ENCODE measurements at regions not wholly inside any gene's neighbourhood (a gene's known extent, or its start where the extent isn't known, plus 50 kb on each side); places are given as distances from the start of the nearest gene placed in this dataset.

GRCh38 chr13:107031716-107032115, 463.8 kb upstream of the ARGLU1 start:
- Histone ChIP-seq H3K4me1 (replicated peaks in 1 of 2; ENCODE audit: control insufficient read depth in 2 of 2, insufficient read depth in 2 of 2, low read length in 2 of 2) (no peaks in the 10 kb centered on the region), H2AFZ (ENCODE audit: low read depth, low read length) (no peak overlapping the region), H3K9ac (ENCODE audit: insufficient read depth in 1 of 2, low read depth in 2 of 2, low read length in 2 of 2) (no peak overlapping the region), H3K4me3 (no peak overlapping the region), H3K27me3 (ENCODE audit: control insufficient read depth in 2 of 2, insufficient read depth in 2 of 2, low read length in 2 of 2) (no peaks in the 10 kb centered on the region), H3K4me2 (ENCODE audit: insufficient read depth, low read length) (no peak overlapping the region), H3K9me1 (ENCODE audit: control insufficient read depth, insufficient read depth, low read length) (no peaks in the 10 kb centered on the region), H4K20me1 (replicated peaks; ENCODE audit: control insufficient read depth, insufficient read depth, low read length) (no peaks in the 10 kb centered on the region), H3K27ac (ENCODE audit: extremely low read depth, low read depth, low read length) (no peak overlapping the region), H3K9me3 (replicated peaks; ENCODE audit: control insufficient read depth, insufficient read depth, low read depth, low read length) (no peaks in the 10 kb centered on the region), H3K79me2 (ENCODE audit: control insufficient read depth, insufficient read depth, low read length) (no peaks in the 10 kb centered on the region), H3K36me3 (ENCODE audit: control insufficient read depth, insufficient read depth, low read length) (no peaks in the 10 kb centered on the region)
- TF ChIP-seq ZNF655 (CRISPR knock-in tag; IDR thresholded peaks at IDR 0.05) (no peak), TRIM24 (IDR thresholded peaks at IDR 0.05) (no peak), CGGBP1 (CRISPR knock-in tag; IDR thresholded peaks at IDR 0.05) (no peak), CCNT2 (IDR thresholded peaks at IDR 0.05; ENCODE audit: borderline replicate concordance, extremely low read depth, insufficient read length, low read depth, low read length) (no peak), MXD1 (CRISPR knock-in tag; IDR thresholded peaks at IDR 0.05; ENCODE audit: borderline replicate concordance, poor library complexity, severe bottlenecking) (no peak), EWSR1 (IDR thresholded peaks at IDR 0.05; ENCODE audit: borderline replicate concordance, low read depth, partially characterized antibody) (no peak), MTA2 (IDR thresholded peaks at IDR 0.05; ENCODE audit: low read depth) (no peak), HOMEZ (CRISPR knock-in tag; IDR thresholded peaks at IDR 0.05) (no peak), ATF6 (CRISPR knock-in tag; IDR thresholded peaks at IDR 0.05) (no peak), HDAC3 (IDR thresholded peaks at IDR 0.05; ENCODE audit: borderline replicate concordance, partially characterized antibody) (no peak), MAZ (CRISPR knock-in tag; conservative IDR thresholded peaks at IDR 0.05 in 1 of 2, IDR thresholded peaks at IDR 0.05 in 1 of 2) (no peak), CHD2 (IDR thresholded peaks at IDR 0.05; ENCODE audit: low read depth, low read length) (no peak), TGIF2 (CRISPR knock-in tag; IDR thresholded peaks at IDR 0.05) (no peak), ZNF133 (CRISPR knock-in tag; IDR thresholded peaks at IDR 0.05) (no peak), NR4A1 (CRISPR knock-in tag; IDR thresholded peaks at IDR 0.05) (no peak), NR4A1 (tag; IDR thresholded peaks at IDR 0.05) (no peak), JUN (IDR thresholded peaks at IDR 0.05; ENCODE audit: borderline replicate concordance, low read depth, low read length) (no peak), JUN (CRISPR knock-in tag; IDR thresholded peaks at IDR 0.05; ENCODE audit: borderline replicate concordance) (no peak)
- ATAC-seq (no peak), FAIRE-seq (no peak), DNase-seq (ENCODE audit: extremely low read depth in 1 of 4, low spot score in 3 of 4) (no peak)
- POLR2A ChIA-PET = no interaction called here
- 0% methylated on average over 2 of the region's 2 CpGs for WGBS (ENCODE audit: insufficient coverage, low coverage, missing lambda C conversion rate)
- in situ Hi-C loops (cut with MboI) = no loop called here
- no TSS peak for BruUV-seq (replicated peaks)
- intact Hi-C loops (cut with micrococcal nuclease) = no loop called here
- CTCF ChIA-PET (ENCODE audit: low intra/inter-chr PET ratio) = no interaction called here

All from K562 (cell line).